ENCODE measurements at regions not wholly inside any gene's neighbourhood (a gene's known extent, or its start where the extent isn't known, plus 50 kb on each side); places are given as distances from the start of the nearest gene placed in this dataset.

- Histone ChIP-seq H3K4me3 (no peak overlapping the region), H3K27me3 (no peaks in the 10 kb centered on the region), H3K4me1 (no peaks in the 10 kb centered on the region), H3K36me3 (no peaks in the 10 kb centered on the region), H3K27ac (no peak overlapping the region), H3K9me3 (no peaks in the 10 kb centered on the region)
- 48 to 58% methylated on average over 3 of the region's 3 CpGs for WGBS, 2 donors
- no peak for DNase-seq (ENCODE audit: low spot score in 2 of 2)
- TF ChIP-seq POLR2A (IDR thresholded peaks at IDR 0.05) (no peak), CTCF (IDR thresholded peaks at IDR 0.05) (no peak), EP300 (IDR thresholded peaks at IDR 0.05) (no peak)
Measured at GRCh38 chrX:138057883-138058282, 492.0 kb downstream of the ZIC3 start.

- Histone ChIP-seq H3K27me3 (no peaks in the 10 kb centered on the region), H3K27ac (no peak overlapping the region), H3K36me3 (no peaks in the 10 kb centered on the region), H3K4me1 (no peaks in the 10 kb centered on the region), H3K9me3 (no peaks in the 10 kb centered on the region), H3K4me3 (no peak overlapping the region)
- TF ChIP-seq EP300 (IDR thresholded peaks at IDR 0.05) = no peak
- TF ChIP-seq POLR2A (IDR thresholded peaks at IDR 0.05) = no peak
- TF ChIP-seq CTCF (IDR thresholded peaks at IDR 0.05) = no peak
- DNase-seq (ENCODE audit: low spot score in 2 of 2) = no peak
- 54 to 77% methylated on average over 5 of the region's 5 CpGs for WGBS, 2 donors
Measured at GRCh38 chrX:138058931-138059330, 493.0 kb downstream of the ZIC3 start.

GRCh38 chrX:138067415-138067814 lies 501.5 kb downstream of the ZIC3 start:
- no peaks in the 10 kb centered on the region for H3K4me1 ChIP-seq
- no peaks in the 10 kb centered on the region for H3K9me3 ChIP-seq
- H3K27ac ChIP-seq = no peak overlapping the region
- no peak for TF ChIP-seq EP300 (IDR thresholded peaks at IDR 0.05)
- TF ChIP-seq CTCF (IDR thresholded peaks at IDR 0.05) = no peak
- no peak for TF ChIP-seq POLR2A (IDR thresholded peaks at IDR 0.05)
- H3K27me3 ChIP-seq = no peaks in the 10 kb centered on the region
- no peak overlapping the region for H3K4me3 ChIP-seq
- H3K36me3 ChIP-seq = no peaks in the 10 kb centered on the region
- DNase-seq (ENCODE audit: low spot score in 2 of 2) = no peak

- Histone ChIP-seq H3K4me1 (no peaks in the 10 kb centered on the region), H3K4me3 (no peak overlapping the region), H3K27me3 (no peaks in the 10 kb centered on the region), H3K27ac (no peak overlapping the region), H3K9me3 (no peaks in the 10 kb centered on the region), H3K36me3 (no peaks in the 10 kb centered on the region)
- TF ChIP-seq CTCF (IDR thresholded peaks at IDR 0.05) = no peak
- no peak for TF ChIP-seq EP300 (IDR thresholded peaks at IDR 0.05)
- TF ChIP-seq POLR2A (IDR thresholded peaks at IDR 0.05) = no peak
- DNase-seq (ENCODE audit: low spot score in 2 of 2) = no peak
- WGBS, 2 donors = 69 to 80% methylated on average over 11 to 15 of the region's 15 CpGs
Measured at GRCh38 chrX:138073626-138074025, 507.7 kb downstream of the ZIC3 start.

- WGBS, 2 donors = 15 to 31% methylated on average over 2 of the region's 2 CpGs
- H3K27ac ChIP-seq = no peak overlapping the region
- no peaks in the 10 kb centered on the region for H3K4me1 ChIP-seq
- no peak overlapping the region for H3K4me3 ChIP-seq
- H3K27me3 ChIP-seq = no peaks in the 10 kb centered on the region
- H3K9me3 ChIP-seq = no peaks in the 10 kb centered on the region
- no peaks in the 10 kb centered on the region for H3K36me3 ChIP-seq
- TF ChIP-seq CTCF (IDR thresholded peaks at IDR 0.05) = no peak
- TF ChIP-seq POLR2A (IDR thresholded peaks at IDR 0.05) = no peak
- no peak for TF ChIP-seq EP300 (IDR thresholded peaks at IDR 0.05)
- no peak for DNase-seq (ENCODE audit: low spot score in 2 of 2)
Measured at GRCh38 chrX:138082251-138082650, 516.3 kb downstream of the ZIC3 start.
